Sigmoid colon (tissue), 4 donors: ENCODE measurements at regions not wholly inside any gene's neighbourhood (a gene's known extent, or its start where the extent isn't known, plus 50 kb on each side); places are given as distances from the start of the nearest gene placed in this dataset.

Experiments used
- EP300 ChIP-seq, 4 donors: sonication (generic); formaldehyde crosslinking; IDR thresholded peaks; one replicate each; pipeline ENCODE4 v1.6.1; 2017; ENCODE audit warnings: antibody characterized with exemption in 4 of 4
- POLR2A ChIP-seq, 2 donors: fragments of 450-650 bp; IDR thresholded peaks; one replicate each; pipeline ENCODE4 v1.6.1; 2016; ENCODE audit warnings: antibody characterized with exemption in 2 of 2, mild to moderate bottlenecking in 2 of 2, moderate library complexity in 2 of 2
- POLR2AphosphoS5 ChIP-seq, 4 donors: sonication (generic); formaldehyde crosslinking; IDR thresholded peaks; one replicate each; pipeline ENCODE4 v1.6.1; 2017; ENCODE audit warnings: antibody characterized with exemption in 4 of 4
- TF ChIP-seq, protein P1 (sequence below), 4 experiments: fragments of 450-650 bp in 3 of 4; fragments of 200-600 bp in 1 of 4; IDR thresholded peaks; one replicate each; pipeline ENCODE4 v1.5.1; 2016 to 2019; ENCODE audit warnings: antibody characterized with exemption in 4 of 4, mild to moderate bottlenecking in 3 of 4, moderate library complexity in 2 of 4

DNA sequence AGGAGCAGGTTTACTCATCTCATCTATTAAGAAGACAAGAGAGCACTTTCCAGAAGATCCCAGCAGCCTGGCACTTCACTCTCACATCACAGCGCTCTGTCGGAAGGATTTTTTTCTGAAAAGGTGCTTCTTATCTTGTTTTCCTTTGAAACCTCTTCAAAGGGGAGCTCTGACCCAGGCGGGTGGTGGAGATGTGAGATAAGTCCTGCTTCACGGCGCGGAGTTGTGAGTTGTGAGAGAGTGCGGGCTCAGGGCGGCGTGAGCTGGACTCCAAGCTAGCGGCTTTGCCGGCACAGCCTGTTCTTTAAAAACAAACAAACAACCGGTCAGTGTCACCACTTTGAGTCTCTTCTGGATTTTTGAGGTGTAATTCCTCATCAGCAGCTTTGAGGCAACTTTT lies 169.0 kb upstream of the ARGLU1 start:
- TF ChIP-seq, protein P1, sequence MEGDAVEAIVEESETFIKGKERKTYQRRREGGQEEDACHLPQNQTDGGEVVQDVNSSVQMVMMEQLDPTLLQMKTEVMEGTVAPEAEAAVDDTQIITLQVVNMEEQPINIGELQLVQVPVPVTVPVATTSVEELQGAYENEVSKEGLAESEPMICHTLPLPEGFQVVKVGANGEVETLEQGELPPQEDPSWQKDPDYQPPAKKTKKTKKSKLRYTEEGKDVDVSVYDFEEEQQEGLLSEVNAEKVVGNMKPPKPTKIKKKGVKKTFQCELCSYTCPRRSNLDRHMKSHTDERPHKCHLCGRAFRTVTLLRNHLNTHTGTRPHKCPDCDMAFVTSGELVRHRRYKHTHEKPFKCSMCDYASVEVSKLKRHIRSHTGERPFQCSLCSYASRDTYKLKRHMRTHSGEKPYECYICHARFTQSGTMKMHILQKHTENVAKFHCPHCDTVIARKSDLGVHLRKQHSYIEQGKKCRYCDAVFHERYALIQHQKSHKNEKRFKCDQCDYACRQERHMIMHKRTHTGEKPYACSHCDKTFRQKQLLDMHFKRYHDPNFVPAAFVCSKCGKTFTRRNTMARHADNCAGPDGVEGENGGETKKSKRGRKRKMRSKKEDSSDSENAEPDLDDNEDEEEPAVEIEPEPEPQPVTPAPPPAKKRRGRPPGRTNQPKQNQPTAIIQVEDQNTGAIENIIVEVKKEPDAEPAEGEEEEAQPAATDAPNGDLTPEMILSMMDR (IDR thresholded peaks at IDR 0.05): no peak
- TF ChIP-seq POLR2A (IDR thresholded peaks at IDR 0.05): no peak
- no peak for TF ChIP-seq POLR2AphosphoS5 (IDR thresholded peaks at IDR 0.05)
- no peak for TF ChIP-seq EP300 (IDR thresholded peaks at IDR 0.05)
